DMS114 treated with DMSO at 0.1 percent for 48 hours (cell line): ENCODE measurements at regions not wholly inside any gene's neighbourhood (a gene's known extent, or its start where the extent isn't known, plus 50 kb on each side); places are given as distances from the start of the nearest gene placed in this dataset.

Experiments used
- DNase-seq: peaks from one replicate; lab custom pipeline; 2025; ENCODE audit not compliant: unreplicated experiment; lab: John Stamatoyannopoulos, UW

DNA sequence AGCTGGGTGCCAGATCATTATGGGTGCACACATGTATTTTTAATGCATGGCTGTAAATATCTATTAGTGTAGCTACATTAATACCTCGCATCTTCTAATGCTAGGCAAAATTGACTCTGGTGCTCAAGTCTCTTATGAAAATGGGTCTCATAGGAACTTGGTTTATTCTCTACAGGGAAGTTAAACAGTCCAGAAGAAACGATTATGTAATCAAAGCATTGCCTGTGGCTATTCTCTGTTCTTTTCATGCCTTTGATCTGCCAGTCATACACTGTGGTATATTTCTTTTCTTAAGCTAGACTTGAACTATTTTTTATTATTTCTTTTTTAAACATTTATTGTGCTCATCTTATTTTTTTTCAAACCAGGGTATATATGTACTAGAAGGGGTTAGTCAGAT lies 1015.0 kb downstream of the SLITRK1 start:
- no peak for DNase-seq

DNA sequence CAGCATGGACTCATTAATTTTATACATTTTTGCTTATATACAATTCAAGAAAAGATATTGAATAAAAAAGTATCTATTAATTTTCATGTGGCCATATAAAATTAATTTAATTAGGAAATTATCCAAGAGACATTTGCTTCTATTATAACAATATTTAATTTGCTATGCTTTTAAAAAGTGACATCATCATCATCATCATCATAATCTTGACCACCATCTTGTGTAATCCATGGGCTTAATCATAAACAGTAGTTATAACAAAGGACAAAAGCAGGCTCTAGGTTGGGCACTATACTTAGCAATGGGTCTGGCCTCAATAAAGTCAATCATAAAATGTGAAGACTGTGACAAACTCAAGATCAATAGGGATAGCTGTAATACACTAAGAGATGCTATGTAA lies 1031.6 kb downstream of the SLITRK1 start:
- no peak for DNase-seq

DNA sequence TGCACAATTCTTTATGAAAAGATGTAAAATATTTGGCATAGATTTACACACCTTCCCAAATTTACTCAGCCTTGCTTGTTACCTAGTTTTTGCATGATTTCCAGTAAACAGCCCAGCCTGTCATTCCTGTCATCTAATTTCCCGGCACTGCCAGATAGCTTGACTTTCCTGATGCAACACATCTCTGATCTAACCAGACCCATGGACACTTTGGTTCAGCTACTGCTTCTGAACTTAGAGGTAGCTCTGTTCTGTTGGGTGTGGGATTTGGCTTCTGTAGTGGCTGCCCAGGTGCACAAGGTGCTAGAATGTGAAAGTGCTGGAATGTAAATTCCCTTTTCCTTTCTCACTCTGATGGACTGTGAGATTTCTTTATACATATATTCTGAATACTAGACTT lies 1033.5 kb downstream of the SLITRK1 start:
- DNase-seq, result no peak

DNA sequence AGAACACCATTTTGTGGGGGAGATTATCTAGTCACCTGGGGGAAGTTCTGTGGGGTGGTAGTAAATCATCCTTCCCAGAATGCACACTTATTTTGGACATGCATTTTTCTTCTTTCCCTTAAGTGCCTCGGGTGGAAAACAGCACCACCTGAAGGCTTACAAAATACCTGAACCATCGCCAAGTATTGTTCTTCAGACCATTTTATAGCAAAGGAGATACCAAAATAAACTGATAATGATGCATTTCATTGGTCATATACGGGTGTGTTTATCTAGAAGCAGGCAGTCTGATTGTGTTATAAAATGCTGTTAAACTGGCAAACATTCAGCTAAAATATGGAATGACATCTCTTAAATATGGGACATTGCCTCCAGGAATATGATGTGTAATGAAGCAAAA lies 1034.7 kb downstream of the SLITRK1 start:
- DNase-seq, result no peak

DNA sequence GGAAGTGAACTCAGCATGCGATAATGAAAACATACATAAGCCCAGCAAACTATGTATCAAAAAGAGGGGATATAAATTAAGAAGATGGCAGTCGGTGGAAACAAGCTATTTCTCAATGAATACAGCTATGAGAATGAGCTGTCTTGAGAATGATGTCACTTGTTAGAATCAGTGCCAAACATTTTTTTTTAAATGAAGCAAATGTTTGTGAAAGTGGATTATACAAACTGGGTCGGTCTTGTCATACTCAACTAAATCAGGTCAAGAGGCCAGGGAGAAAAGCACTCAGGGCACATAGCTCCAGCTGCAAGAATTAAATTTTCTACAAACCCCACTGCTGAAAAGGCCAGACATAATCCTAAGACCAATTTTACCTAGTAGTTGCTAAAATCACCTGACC lies 1048.4 kb downstream of the SLITRK1 start:
- DNase-seq, result no peak

DNA sequence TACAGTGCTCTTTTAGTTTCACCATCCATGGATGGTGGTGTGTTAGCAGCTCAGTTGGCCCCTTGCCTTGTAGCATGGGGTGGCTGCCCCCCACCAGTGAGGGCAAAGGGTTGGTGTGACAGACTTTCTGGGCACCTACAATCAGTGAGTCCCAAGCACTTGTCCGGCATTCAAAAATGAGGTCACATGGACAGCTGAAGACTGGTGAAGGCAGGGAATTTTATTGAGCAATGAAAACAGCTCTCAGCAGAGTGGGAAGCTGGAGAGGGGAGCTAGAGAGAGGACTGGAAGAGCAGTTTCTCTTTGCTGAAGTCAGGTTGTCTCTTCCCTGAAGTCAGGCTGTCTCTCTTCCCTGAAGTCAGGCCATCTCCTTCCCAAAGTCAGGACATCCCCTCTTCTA lies 1053.2 kb downstream of the SLITRK1 start:
- DNase-seq, result no peak

DNA sequence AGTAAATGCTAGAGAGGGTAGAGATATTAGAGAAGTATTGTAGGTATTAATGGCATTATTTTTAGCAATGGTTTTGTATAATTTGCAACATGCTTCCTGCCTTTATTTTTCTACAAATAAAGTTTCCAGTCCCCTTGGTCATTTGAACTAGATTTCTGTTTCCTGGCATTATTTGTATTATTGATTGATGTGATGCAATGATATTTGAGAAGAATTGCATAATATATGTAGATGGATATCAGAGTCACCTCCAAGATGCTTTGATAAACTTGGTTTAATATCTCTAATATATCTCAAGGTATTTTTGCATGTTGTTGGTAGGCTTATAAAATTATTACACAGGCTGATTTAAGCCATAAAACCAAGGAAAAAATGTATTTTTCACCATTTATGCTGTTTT lies 1054.5 kb downstream of the SLITRK1 start:
- DNase-seq, result no peak

DNA sequence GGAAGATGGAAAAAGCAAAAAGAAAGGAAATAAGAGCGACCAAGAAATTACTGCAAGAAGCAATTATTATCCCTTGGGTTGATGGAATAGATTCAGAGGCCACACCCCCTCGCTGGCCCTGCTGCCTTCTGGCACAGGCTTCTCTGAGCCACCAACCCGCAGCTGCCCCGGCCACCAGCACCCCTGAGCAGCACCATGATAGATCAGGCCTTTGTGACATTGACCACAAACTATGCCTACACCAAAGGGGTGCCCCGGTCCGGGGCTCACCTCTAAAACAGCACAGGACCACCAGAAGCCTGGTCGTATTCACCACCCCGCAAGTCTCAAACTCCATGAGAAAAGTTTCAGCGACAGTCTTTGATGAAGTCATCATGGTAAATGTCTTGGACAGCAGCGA lies 1059.3 kb downstream of the SLITRK1 start:
- no peak for DNase-seq

DNA sequence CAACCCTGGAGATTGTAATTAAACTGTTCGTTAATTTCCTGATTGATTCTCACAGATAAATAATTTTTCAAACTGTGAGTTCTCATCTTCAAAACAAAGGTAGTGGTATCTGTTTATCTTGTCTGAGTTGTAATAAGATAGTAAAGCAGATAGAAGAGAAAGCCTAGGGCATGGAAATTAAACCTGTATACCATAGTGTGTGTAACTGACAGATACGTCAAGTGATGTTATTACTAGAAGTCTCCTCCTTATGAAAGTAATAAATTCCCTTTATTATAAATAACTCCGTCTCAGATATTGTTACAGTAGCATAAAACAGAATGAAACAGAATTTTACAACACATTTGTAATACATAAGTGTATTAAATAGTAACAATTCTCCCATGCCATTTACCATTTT lies 1065.1 kb downstream of the SLITRK1 start:
- DNase-seq, result no peak

DNA sequence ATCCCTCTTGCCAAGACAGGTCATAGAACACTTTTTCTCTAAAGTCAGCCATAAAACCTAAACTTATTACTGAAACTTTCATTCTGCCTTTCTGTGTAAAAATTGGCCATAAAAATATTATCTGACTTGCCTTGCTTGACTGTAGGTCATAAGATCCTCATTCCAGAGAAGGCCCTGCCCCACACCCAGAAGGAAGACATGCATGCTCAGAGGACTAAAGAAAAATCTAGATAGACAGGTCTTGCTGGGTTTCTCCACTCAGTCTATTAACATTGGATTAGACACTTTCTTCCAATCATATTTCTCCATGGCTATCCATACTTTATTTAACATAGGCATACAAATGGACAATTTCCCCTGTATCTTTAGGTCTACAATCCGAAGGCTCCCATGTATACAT lies 1066.5 kb downstream of the SLITRK1 start:
- no peak for DNase-seq

DNA sequence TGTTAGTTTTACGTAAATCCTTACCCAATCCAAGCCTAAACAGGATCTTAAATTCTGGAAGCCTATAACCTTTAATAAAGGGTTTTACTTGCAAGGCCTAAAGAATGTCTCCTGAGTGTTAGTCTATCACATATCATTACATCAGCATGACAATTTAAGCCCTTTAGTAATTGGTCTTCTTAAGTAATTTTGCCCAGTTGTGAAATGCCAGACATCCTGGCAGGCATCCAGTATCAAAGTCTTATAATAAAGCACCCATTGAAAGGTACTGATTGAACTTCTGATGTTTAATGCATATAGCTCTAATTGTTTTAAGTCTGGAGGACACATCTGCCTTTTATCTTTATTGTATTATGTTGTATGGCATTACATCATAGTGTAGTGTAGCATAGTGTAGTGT lies 1078.9 kb downstream of the SLITRK1 start:
- no peak for DNase-seq

DNA sequence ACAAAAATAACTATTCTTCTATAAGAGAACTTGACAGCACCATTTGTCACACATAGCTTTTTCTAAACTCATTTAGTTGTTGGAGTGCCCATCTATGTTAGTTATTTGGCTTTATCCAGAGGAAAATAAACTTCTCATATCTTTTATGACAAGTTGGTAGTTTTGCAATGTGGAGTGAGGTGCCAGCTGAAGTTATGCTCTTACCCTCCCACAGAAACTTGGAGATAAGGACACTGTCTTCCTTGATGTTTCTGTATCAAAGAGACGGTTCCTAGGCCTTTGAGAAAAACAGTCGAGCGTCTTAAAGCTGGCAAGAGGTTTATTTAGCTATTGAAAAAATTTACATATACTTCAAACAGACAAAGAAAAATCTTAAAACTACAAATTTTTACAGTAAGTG lies 1079.7 kb downstream of the SLITRK1 start:
- no peak for DNase-seq

DNA sequence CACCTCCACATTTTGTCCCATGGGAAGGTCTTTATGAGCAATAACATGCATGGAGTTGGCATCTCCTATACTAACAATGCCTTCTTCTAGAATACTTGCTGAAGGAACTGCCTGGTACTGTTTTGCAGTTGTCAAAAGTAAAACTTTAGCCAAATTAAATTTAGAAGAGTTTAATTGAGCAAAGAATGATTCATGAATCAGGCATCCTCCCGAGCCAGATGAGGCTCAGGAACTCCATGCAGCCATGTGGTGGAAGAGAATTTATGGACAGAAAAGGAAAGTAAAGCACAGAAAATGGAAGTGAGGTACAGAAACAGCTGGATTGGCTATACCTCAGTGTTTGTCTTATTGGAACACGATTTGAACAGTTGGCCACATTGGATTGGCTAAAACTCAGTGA lies 1081.9 kb downstream of the SLITRK1 start:
- no peak for DNase-seq

DNA sequence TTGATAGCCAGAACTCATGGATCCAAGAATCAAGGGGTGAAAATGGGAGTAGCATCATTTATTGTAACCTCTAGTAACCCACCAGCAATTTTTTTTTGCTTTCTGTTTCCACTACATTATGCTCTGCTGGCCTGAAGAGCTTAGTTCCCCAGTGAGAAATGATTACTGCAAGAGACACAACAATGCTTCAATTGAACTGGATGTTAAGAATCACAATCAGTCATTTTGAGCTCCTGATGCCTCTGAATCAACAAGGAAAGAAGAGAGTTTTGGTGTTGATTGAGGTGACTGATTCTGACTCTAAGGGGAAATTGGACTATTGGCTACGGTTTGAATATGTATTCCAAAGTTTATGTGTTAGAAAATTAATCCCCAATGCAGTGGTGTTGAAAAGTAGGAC lies 1084.4 kb downstream of the SLITRK1 start:
- no peak for DNase-seq

DNA sequence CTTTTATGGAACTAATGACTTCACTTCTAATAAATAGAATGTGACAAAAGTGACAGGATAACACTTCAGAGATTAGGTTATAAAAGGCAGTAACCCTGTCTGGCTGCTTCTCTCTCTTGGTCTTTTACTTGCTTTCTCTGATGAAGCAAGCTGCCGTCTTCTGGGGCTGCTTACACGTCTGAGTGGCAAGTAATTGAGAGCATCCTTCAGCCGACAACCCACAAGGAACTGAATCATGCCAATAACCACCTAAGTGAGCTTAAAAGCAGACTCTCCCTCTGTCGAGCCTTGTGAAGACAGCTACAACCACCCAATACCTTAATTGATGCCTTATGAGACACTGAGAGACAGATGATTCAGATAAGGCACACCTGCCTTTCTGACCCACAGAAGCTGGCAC lies 1091.2 kb downstream of the SLITRK1 start:
- DNase-seq, result no peak

DNA sequence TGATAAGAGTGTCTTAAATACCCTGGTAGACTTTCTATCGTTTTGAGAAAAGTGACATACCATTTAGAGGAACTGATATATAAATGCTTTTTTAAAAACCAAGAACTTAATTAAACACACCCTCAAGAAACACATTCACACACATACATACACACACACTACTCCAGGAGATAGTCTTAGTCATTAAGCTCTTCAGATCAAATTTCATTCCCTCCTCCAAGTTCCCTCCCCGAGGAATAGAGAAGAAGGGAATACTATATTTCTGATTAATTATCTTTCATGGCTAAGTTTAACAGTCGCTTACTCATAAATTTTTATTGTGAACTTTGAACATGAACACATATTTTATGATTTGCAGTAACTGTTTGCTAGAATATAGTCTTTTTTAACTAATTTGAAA lies 1109.5 kb downstream of the SLITRK1 start:
- DNase-seq, result no peak

DNA sequence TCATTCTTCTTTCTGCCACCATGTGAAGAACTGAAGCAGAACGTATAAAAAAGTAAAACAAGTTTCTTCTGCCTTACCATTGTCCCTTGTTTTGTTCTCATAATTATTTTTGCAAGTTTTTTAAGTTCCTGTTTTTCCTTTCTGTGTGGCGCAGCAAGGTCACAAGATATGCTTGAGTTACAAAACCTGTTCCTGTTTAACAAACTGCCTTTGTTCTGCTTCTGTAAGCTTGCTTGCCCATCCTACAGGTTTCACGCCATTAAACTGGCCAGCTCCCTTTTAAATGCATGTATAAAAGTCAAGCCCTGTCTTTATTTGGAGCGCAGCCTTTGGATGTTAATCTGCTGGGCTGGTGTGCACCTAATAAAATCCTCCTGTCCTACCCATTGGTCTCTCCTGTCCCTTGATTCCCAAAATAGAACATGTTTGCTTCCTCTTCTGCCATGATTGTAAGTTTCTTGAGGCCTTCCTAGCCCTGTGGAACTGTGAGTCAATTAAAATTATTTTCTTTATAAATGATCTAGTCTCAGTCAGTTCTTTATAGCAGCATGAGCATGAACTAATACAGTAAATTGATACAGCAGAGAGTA lies 1115.4 kb downstream of the SLITRK1 start:
- DNase-seq, result no peak

DNA sequence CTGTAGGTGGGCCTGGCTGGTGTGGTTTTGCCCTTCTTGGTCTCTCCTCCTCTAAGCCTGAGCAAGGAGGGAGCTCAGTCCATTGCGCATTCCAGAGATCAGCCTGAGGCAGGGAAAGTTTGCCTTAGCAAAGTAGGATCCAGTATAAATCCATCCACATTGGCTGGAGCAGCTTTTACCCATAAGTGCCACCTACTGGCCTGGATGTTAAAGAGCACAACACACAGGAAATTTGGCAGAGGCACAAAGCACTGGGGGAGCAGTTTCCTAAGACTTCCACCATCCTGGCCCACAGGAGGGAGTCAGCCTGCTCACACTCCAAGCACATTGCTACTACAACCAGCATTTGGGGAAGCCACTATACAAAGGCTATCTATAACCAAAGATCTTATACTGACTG lies 1124.2 kb downstream of the SLITRK1 start:
- DNase-seq, result no peak

DNA sequence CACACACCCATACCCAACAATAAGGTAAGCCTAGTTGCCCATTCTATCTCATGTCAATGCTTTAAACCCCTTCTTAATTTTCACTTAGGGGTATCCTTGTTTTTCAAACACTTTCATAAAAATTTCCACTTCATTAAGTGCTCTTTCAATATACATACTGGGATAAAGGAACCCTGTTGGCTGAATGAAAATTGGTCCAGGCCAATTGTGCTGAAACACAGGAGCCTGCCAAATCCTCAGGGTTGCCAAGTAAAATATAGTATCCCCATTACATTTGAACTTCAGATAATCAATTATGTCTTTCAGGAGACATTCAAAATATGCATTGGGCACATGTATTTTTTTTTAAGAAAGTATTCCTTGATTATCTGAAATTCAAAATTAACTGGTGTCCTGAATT lies 1131.1 kb downstream of the SLITRK1 start:
- DNase-seq, result no peak

DNA sequence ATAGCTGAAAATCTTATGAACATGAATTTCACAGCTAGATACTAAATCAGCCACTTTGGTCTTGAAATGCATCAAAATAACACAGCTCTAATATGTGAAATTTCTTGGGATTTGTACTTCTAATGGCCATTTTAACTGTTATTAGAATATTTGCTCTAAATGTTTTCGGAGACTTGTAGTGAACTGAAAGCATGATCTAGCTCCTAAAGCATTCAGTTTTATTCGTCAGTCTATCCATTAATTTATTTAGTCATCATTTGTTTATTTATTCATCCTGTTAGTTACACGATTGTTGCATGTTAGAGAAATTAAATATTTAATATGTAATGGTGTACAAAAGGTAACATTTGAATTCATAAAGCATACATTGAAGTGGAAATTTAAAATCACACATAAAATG lies 1132.7 kb downstream of the SLITRK1 start:
- DNase-seq, result no peak

DNA sequence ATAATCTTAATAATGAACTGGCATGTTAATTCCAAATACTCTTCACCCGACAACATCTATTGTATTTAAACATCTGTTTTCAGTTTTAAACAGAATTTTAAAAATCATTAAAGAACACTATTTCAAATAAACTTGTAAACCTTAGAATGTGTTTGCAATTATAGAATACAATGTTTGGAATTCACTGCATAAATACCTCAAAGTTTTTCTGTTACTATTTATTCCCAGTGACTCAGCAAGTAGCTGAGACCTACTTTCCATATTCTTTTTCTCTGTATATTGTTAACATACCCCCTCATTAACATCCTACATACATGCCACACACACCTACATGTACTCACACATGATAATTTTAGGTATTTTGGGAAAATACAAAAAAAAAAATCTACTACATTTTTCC lies 1134.3 kb downstream of the SLITRK1 start:
- no peak for DNase-seq

DNA sequence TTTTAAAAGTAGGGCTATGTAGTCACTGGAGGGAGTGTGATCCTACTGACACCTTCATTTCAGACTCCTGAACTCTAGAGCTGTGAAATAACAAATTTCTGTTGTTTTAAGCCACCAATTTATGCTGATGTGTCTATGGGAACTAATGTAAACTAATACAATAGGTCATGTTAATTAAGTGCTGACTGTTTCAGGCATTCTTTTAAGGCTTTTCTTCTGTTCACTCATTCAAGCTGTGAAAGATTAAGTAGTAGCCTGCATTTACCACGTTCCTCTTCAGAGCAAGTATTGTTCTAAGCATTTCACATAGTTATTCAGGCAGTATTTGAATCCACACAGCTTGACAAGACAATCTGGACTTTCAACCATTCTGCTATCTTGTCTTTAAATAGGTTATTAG lies 1135.0 kb downstream of the SLITRK1 start:
- DNase-seq, result no peak

DNA sequence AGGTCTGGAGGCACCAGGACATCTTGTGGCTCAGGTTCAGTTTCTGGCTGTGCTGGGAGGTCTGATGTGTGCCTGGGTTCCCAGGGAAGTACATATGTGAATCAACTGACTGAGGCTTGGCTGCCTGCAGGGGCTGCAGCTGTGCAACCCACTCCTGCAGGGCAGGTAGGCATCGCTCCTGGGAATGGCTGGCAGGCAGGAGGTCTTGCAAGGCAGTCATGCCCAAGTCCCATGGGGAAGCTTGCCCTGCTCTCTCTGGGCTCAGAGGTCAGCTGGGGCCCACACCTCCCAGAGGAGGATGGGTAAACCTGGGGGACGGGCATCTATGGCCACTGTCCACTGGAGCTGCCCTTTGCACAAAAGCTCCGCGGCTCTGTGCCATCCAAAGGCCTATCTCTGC lies 1141.8 kb downstream of the SLITRK1 start:
- no peak for DNase-seq

DNA sequence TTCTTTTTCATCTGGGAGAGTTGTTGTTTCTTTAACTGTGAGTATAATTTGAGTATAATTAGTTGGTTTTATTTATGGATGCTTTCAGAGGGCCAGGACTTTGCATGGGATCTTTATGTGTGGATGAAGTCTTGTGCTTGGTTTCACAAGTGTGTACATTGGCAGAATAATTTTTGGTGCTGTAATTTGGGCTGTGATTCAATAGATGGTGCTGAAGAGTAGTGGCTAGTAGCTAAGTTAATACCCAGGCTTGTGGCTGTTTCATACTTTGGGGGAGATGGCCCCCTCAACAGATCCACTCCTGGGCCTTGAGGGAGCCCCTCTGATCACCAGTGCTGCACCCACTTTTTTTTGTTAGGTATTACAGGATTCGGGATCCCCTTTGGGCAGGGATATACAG lies 1142.4 kb downstream of the SLITRK1 start:
- DNase-seq, result no peak
